ENCODE measurements at regions not wholly inside any gene's neighbourhood (a gene's known extent, or its start where the extent isn't known, plus 50 kb on each side); places are given as distances from the start of the nearest gene placed in this dataset.

DNA sequence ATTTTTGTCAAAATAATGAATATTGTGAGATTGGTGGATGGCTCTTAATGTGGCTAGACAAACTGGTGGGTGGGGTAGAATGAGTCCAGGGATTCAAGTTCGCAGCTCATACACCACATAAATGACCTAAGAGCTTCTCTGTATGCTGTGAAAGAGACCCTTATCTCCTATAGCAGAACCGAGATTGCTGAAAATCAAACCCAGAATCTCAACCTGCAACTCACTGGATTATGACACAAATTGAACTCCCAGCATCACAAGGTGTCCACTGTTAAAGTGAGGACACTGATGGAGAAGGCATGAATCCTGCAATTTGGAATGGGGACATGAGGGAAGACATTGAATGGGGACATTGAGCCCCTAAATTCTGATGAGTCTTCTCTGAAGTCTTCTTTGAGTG, 51.3 kb upstream of the CNKSR3 start:
- DNase-seq (ENCODE audit: low spot score) = no peak

DNA sequence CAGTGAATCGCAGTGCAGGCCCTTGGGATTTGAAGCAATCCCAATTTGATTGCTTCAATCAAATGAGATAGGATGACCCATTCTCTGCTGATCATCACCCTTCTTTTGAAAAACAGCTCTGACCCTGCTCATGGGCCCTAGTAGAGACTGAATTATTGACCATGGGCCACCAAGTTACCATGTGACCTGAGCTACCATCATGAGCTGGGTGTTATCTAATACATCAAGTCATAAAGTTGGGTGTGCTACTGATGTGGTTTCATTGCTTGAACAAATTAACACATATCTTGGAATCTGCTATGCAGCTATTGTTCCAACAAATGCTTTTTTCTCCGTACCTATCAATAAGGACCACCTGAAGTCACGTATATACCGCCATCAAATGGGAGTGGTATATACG, 54.8 kb upstream of the CNKSR3 start:
- no peak for DNase-seq (ENCODE audit: low spot score)

DNA sequence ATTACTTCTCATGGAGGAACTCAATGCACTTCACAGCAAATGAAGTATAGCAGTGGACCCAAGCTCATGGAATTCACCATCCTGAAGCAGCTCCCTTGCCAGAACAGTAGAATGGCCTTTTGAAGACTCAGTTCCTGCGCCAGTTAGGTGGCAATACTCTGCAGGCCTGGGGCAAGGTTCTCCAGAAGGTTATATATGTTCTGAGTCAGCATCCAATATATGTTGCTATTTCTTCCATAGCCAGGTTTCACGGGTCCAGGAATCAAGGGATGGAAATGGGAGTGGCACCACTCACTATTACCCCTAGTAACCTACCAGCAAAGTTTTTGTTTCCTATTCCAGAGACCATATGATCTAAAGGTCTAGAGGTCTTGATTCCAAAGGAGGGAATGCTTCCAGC, 56.4 kb upstream of the CNKSR3 start:
- no peak for DNase-seq (ENCODE audit: low spot score)

DNA sequence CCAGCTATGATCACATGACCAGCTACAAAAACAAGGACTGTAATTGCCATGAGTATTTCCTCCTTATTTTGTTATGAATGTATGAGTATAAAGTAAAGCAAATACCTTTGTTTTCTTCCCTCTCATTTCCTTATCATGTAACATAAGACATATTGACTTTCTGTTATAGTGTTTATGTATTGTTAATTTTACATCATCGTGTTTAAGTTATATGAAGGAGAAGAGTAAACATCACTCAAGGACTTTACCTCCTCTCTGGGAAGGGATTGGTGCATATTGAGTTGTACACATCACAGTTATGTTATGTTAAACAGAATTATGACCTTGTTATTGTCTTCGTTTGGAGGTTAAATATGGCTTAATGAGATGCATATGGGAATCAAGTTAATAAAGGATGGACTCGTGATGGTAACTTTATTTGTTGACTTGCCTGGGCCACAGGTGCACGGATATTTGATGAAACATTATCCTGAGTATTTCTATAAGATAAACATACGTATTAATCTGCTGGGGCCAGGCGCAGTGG, 57.3 kb upstream of the CNKSR3 start:
- no peak for DNase-seq (ENCODE audit: low spot score)

DNA sequence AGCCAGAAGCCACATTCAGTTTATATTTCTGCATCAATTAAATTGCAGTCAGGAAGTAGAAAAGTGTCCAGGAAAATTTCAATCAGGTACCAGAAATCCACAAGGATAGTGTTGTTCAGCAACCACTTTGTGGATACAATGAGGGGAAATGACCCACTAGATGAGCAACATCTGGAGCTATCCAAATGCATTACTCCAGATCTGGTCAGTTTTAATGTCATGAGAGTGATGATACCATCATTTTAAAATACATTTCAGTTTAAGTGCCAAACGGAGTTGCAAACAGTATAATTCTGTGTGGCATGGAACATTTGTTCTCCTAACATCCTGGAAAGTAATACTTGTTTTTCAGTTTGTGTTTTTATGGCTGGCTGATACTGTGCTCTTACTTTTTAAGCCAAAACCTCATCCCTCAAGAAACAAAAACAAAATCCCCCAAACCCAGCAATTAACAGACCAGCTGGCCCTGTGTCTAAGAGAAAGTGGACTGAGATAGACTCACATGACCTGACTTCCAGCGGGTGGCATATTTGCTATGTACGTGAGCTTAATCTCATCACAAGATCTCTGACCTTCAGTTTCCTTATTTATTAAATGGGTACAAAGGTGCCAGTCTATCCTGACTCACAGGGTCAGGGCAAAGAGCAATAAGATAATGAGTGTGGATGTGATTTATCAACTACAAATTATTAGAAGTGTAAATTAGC, 58.8 kb upstream of the CNKSR3 start:
- DNase-seq (ENCODE audit: low spot score) = no peak

DNA sequence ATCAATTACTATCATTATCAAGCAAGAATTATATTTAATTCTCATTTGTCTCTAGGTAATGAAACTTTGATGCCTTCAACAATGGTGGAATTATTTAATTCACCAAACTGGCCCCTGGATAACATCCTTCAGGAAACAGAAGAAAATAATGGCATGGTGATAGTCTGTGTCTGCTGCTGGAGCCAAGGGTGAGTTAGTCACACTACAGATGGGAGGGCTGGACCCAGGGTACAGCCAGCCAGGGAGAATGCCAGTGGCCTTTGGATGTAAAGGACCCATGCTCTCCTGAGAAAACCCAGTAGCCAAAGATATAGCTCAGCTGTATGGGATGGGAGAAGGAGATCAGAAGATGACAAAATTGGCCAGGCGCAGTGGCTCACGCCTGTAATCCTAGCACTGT, 60.0 kb upstream of the CNKSR3 start:
- no peak for DNase-seq (ENCODE audit: low spot score)

DNA sequence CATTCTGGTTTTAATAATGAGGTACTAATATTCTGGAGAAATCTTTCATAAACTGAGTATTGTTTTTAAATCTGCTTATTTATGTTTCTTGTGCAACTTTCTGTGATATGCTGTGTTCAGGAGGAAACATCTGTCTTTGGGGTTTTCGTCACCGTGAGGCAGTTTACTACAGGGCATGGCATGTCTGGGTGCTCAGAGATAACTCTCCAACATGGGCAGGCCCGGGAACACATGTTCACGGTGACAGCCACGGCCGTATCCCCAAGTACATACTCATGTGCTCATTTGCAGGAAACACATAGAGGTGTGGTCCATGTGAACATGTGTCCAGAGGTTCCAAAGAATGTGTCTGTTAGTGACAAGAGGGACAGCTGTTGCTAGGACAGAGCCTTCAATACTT, 62.1 kb upstream of the CNKSR3 start:
- DNase-seq (ENCODE audit: low spot score) = no peak

DNA sequence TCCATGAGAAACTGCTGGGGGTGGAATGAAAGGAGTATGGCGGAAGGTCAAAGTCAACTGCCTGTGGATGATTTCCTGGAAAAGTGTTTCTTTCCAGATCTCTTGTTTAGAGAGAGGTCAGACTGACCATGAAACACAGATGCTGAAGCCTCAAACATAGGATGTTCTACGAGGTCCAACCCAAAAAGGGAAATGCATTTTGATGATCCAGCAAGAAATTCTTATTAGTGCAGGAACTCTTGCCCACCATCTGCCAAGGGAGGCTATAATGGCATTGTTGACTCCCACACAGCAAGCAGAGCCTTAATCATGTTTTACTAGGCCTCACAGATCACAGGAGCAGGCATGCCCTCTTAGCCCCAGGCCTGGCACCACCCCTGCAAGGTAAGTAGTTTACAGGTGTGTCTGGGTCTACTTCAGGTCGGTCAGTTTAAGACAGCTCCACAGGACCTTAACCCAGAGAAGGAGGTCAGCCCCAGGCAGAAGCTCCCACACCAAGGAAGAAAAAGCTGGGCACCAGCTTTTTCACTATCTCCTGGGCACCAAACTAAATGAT, 67.6 kb upstream of the CNKSR3 start:
- DNase-seq (ENCODE audit: low spot score) = no peak

DNA sequence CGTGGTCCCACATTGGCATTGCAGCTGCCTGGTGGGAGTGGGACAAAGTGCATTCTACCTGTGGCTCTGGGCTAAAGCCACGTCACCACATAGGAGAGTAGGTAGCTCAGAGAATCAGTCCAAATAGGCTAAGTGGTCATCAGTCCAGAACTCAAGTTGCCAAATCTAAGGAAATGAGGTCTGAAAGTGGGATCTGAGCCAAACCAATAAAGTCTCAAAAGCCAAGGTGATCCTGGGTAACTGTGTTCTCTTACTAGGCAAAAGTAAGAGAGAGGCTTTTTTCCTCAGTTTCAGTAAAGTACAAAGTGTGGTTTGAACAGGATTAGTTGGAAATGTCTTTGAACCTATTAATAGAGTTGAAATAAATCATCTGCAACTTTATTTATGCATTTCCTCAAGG, 68.6 kb upstream of the CNKSR3 start:
- DNase-seq (ENCODE audit: low spot score) = no peak

DNA sequence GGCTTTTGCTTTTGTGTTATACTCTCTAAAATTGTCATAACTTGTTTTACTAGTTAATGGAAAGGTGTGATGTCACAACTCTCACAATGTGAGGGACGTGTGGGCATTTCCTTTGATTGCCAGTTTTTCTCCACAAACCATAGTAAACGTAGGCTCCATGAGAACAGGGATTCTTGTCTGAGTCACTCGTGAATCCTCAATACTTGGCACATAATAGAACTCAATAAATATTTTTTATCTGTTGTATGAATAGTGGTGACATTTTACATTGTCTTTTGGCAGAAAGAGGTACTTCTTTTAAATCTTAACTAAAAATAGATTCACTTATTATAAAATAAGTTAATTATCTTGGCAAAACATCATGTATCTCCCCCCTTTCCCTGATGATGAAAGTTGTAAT, 69.0 kb upstream of the CNKSR3 start:
- no peak for DNase-seq (ENCODE audit: low spot score)

DNA sequence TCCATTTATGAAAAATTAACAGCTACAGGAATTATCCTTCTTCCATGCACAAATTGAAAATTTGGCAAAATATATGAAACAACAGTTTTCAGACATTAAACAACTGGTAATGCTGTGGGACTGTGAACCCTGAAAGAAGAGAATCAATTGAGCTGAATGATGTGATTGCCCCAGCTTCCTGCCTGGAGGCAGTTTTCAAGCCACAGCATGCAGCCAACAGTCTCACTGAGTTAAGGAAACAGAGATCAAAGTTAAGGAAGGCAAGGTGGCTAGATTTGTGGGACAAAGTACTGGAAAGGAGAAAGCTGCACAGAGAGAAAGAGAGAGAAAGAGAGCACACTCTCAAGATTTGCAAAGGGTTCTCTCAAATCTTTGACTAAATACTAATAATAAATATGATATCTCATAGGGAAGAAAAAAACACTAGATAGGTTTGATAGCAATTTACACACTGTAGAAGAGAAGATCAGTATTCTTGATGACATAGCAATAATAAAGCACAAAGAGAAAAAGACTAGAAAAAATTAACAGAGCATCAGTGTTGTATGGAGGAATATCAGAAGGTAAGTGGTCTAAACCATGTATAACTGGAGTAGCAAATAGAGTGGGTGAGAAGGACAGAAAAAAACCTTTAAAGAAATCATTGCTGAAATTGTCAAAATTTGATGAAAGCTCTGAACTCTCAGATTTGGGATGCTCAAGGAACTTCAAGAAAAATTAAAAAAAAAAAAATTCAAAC, 70.1 kb upstream of the CNKSR3 start:
- DNase-seq (ENCODE audit: low spot score) = no peak

DNA sequence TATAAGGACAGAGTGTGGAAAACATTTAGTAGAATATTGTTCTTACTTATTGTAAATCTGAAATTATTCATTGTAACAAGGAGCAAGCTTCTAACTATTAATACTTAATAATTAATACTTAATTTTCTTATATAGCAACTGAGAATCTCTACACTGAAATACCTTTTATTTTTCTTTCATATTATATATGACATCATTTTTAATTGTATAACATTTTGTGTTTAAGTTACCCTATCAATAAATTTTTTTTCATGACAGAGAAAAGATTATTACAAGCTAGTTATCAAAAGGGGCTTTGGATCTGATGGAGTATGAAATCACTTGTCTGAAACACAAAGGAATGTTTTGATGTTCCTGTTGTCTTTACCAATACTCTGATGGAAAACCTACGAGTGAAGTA, 72.2 kb upstream of the CNKSR3 start:
- no peak for DNase-seq (ENCODE audit: low spot score)

DNA sequence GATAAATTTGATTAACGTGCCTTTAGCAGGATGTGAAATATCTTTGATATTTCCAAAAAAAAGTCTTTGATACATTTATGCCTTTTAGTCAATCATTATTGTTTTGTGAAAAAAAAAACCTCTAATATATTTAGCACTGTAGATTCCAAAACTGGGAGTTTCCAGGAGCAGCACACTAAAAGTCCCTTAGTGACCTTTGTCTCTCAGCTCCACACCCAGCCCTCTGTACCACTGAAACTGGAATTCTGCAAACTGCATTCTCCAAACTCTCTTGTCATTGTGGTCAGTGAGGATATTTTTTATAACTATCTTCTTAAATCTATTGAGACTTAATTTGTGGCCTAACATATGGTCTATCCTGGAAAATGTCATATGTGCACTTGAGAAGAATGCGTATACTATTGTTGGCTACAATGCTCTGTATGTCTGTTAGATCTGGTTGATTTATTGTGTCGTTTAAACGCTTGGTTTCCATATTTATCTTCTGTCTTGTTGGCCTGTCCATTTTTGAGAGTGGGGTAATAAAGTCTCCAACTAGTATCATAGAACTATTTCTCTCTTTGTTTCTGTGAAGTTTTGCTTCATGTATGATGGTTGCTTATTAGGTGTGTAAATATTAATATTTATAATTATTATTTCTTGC, 73.2 kb upstream of the CNKSR3 start:
- DNase-seq (ENCODE audit: low spot score) = no peak

DNA sequence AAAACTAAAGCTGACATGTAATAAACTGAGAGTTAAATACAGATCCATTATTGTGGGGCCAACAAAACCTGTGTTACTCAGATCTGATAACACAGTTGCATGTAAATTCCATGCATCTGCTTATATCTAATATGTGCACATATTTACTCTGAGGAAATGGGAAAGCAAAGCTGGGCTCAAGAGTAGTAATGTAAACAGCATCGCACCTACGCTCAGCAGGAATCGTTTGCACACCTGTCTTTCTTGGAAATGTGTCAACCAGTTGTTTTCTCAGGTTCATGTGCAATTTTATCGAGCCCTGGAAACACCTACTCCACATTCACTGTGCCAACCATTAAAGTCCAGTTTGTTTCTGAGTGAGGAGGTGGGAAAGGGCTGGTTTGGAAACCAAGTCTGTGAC, 80.3 kb upstream of the CNKSR3 start:
- no peak for DNase-seq (ENCODE audit: low spot score)

DNA sequence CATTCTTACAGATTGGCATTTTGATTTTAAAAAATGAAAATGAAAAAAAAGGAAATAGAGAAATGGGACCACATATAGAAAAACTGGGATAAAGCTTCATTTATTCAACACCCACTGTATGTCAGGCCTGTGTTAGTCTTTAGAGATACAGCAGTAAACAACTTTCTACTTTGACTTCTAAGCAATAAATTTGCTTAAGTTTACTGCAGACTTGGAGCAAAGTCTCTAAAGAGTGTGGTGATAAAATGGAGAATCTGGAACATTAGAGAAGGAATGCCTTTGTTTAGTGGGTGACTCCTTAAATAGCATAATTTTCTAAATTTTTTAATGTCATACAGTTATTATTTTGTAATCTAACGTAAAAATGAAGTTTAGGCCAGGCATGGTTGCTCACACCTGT, 80.7 kb upstream of the CNKSR3 start:
- DNase-seq (ENCODE audit: low spot score) = no peak

DNA sequence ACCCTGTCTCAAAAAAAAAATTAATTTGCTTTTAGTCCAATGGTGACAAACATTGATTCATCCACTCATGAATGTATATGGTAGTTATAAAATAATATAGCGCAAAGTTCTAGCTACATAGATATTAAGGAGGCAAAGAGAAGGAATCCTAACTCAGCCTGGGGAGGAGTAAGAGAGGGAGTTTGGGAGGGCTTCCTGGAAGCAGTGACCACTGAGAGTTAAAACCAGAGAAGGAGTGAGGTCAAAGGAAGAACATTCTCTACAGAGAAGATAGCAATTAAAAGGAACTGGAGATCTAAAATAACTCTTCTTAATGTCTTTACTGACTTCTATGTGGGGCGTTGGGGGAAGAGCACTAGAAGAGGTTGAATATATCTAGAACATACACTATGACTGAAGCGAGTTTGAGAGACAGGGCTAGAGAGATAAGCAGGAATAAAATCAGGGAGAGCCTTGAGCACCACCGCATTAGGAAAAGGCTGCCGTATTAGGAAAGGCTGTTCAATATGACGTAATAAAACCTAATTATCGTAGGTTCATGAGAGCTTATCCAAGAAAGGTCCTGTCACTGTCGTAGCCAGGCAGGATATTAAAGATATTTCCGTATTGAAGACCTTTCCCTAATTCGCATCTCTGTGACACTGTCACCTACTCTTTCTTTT, 81.8 kb upstream of the CNKSR3 start:
- no peak for DNase-seq (ENCODE audit: low spot score)

DNA sequence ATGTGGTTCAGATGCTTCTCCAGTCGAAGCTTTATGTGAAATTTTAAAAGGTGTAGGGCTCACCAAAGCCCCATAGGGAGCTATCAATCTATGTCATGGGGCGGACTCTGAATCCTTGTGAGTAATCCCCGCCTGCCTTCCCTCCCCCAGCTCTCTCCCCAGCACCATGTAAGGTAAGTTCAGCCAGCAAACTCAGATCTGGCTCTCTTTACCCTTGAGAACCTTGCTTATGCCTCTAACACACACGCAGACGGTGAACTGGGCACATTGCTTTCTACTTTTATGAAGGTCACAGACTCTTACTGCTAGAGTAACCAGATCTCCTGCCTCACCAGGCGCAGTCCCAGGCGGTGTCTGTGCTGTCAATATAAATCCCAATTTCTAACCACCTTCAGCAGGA, 82.6 kb upstream of the CNKSR3 start:
- no peak for DNase-seq (ENCODE audit: low spot score)

DNA sequence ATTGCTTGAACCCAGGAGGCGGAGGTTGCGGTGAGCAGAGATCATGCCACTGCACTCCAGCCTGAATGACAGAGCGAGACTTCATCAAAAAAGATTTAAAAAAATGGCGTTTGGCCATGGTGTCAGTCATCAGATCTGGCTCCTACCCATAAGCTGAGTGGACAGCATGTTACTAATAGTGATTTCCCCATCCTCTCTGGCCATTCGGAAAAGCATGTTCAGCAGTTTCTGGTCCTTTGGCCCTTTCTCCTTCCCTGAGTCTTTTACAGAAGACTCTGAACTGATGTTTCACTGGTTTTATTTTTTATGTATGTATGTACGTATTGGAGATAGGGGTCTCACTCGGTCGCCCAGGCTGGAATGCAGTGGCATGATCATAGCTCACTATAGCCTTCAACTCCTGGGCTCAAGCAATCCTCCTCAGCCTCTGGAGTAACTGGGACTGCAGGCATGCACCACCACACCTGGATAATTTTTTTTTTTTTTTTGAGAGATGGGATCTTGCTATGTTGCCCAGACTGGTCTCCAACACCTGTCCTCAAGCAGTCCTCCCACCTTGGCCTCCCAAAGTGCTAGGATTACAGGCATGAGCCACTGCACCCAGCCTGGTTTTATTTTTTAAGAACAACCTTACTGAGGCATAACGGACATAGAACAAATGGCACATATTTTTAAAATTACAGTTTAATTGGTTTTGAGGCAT, 84.2 kb upstream of the CNKSR3 start:
- no peak for DNase-seq (ENCODE audit: low spot score)

DNA sequence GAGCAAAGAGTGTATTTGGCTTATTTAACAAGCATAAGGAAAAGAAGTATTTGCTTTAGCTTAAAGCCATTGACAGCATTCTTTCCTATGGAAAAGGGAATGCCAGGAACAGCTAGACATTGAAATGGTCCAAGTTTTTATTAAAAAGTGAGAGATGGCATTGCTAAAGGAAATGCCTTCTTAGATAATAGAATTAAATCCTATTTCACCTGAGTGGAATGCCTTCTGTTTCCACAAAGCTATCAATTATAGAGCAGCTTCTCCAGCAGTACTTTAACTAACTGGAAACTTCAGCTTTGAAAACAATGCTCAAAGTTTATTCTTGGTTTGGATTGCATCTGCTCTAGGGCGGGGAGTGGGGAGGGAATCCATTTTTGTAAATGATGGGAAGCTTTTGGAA, 85.1 kb upstream of the CNKSR3 start:
- no peak for DNase-seq (ENCODE audit: low spot score)

DNA sequence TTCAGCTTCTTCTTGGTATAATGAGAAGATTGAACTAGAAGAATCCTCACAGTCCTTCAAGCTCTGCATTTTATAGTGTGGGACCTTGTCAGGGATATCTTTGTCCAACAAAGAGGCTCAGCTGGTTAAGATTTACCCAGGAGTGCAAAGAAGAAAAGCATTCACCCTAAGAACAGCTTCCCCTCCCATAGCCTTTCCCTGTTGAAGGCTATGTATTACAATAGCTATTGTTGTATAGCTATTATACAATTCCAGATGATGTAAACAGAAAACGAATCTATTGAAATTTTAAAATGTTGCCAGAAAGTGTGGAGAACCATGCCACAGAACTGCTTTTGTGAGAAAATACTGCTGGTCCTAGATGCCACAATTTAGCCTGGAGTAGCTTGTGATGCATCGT, 85.5 kb upstream of the CNKSR3 start:
- no peak for DNase-seq (ENCODE audit: low spot score)

DNA sequence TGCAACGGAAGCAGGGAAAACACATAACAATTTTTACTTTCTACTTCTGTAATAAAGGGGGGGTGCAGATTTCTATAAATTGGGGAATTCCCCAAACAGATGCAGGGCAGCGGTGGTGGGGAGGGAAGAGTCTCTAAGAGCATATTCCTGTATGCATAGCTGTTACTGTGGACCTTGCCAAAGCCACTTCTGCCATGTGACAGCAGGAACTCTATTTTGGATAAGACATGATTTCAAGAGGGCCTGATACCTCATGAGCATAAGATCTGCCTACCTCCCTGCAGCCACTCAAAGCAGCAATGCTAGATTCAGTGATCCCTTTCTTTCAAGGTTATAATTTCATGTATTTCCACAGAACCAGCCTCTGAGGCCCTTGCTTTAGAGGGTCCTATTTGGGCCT, 86.2 kb upstream of the CNKSR3 start:
- no peak for DNase-seq (ENCODE audit: low spot score)

DNA sequence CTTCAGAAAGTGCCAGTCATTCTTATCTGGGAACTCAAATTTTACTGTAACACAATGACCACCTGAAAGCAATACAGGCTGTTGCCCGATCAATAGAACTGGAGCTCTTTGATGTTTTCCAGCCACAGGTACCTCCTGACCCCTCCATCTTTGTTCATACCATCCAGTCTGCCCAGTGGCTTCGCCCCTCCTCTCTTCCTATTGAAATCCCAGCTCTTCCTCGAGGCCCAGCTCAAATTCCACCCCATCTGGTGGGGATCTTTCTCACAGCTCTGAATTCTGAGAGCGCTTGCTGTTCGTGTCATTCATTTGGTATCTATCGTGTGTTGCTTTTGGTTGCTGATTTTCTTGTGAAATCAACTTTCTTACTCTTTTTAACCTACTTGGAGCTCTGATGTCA, 87.9 kb upstream of the CNKSR3 start:
- no peak for DNase-seq (ENCODE audit: low spot score)
